Esophagus squamous epithelium (tissue), 4 donors: ENCODE measurements at regions not wholly inside any gene's neighbourhood (a gene's known extent, or its start where the extent isn't known, plus 50 kb on each side); places are given as distances from the start of the nearest gene placed in this dataset.

Experiments
- POLR2A ChIP-seq, 4 donors: fragments of 450-650 bp; IDR thresholded peaks; one replicate each; pipeline ENCODE4 v1.6.1; 2017; ENCODE audit warnings: antibody characterized with exemption in 4 of 4, mild to moderate bottlenecking in 4 of 4, moderate library complexity in 3 of 4
- TF ChIP-seq, protein P1 (sequence below), 6 experiments: fragments of 450-650 bp in 4 of 6; fragments of 200-600 bp in 2 of 6; sonication (generic) in 2 of 6; IDR thresholded peaks; one replicate each; pipeline ENCODE4 v1.5.1; 2016 to 2019; ENCODE audit warnings: antibody characterized with exemption in 6 of 6, mild to moderate bottlenecking in 4 of 6, moderate library complexity in 4 of 6

DNA sequence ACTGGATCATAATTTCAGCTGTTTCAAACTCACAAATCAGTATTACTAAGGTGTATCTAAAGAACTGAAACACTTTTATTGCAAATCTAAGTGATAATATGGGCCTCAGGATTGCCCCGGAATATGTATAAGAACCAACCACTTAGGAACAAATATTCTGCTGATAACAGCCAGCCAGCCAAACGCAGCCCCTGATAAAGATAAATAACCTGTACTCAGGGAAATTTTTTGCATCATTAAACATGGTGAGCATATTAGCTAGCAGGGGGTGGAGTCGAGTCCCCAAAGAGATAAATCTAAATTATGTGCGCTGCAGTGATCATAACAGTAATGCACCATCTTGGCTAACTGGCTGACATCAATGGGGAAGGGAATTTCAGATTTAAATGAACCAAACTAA lies 410.2 kb upstream of the MAP3K7 start:
- TF ChIP-seq, protein P1, sequence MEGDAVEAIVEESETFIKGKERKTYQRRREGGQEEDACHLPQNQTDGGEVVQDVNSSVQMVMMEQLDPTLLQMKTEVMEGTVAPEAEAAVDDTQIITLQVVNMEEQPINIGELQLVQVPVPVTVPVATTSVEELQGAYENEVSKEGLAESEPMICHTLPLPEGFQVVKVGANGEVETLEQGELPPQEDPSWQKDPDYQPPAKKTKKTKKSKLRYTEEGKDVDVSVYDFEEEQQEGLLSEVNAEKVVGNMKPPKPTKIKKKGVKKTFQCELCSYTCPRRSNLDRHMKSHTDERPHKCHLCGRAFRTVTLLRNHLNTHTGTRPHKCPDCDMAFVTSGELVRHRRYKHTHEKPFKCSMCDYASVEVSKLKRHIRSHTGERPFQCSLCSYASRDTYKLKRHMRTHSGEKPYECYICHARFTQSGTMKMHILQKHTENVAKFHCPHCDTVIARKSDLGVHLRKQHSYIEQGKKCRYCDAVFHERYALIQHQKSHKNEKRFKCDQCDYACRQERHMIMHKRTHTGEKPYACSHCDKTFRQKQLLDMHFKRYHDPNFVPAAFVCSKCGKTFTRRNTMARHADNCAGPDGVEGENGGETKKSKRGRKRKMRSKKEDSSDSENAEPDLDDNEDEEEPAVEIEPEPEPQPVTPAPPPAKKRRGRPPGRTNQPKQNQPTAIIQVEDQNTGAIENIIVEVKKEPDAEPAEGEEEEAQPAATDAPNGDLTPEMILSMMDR (IDR thresholded peaks at IDR 0.05): no peak
- TF ChIP-seq POLR2A (IDR thresholded peaks at IDR 0.05): no peak
